Activated naive CD4-positive, alpha-beta T cell treated with anti-CD3 and anti-CD28 coated beads for 36 hours (primary cell): ENCODE measurements at regions not wholly inside any gene's neighbourhood (a gene's known extent, or its start where the extent isn't known, plus 50 kb on each side); places are given as distances from the start of the nearest gene placed in this dataset.

Experiments used
- CTCF ChIA-PET: fragments of 350-600 bp; sonication (Branson Sonifier 250); formaldehyde crosslinking; loops from one replicate; lab custom pipeline; 2021; ENCODE audit warnings: antibody characterized with exemption; lab: Charles Lee
- DNase-seq: peaks from one replicate; pipeline ENCODE4 v3.0.0-alpha.2; 2020
- H3K27ac Mint-ChIP-seq: one replicate; pipeline ENCODE4 v1.8.0; 2021; ENCODE audit warnings: mild to moderate bottlenecking, mixed read lengths
- H3K27me3 Mint-ChIP-seq: one replicate; pipeline ENCODE4 v1.8.0; 2021; ENCODE audit warnings: low read depth, mixed read lengths
- H3K36me3 Mint-ChIP-seq: one replicate; pipeline ENCODE4 v1.8.0; 2021; ENCODE audit warnings: low read depth, mixed read lengths
- H3K4me1 Mint-ChIP-seq: one replicate; pipeline ENCODE4 v1.8.0; 2021; ENCODE audit warnings: low read depth, mixed read lengths
- H3K4me3 Mint-ChIP-seq: one replicate; pipeline ENCODE4 v1.8.0; 2021; ENCODE audit warnings: mild to moderate bottlenecking, moderate library complexity, mixed read lengths
- H3K9me3 Mint-ChIP-seq: one replicate; pipeline ENCODE4 v1.8.0; 2021; ENCODE audit warnings: mixed read lengths
- intact Hi-C: fragments of 100-400 bp; cut with micrococcal nuclease; formaldehyde crosslinking; loops from one replicate; pipeline ENCODE4 v1.15.1; 2023

- intact Hi-C loops = no loop called here
- no peak for DNase-seq
- CTCF ChIA-PET = interaction anchor here (0.6 kb wide), 1 partner anchor 146 kb away, joined by 5 read pairs; no protein-coding TSS in a partner anchor
- Mint-ChIP-seq H3K4me1 (no peaks in the 10 kb centered on the region), H3K27me3 (peaks cover 5% of the 10 kb centered on the region), H3K9me3 (no peaks in the 10 kb centered on the region), H3K36me3 (no peaks in the 10 kb centered on the region), H3K27ac (no peak overlapping the region), H3K4me3 (no peak overlapping the region)
Measured at GRCh38 chr15:69648775-69649735, 196.4 kb downstream of the RPLP1 start.

- Mint-ChIP-seq H3K9me3 (no peaks in the 10 kb centered on the region), H3K36me3 (no peaks in the 10 kb centered on the region), H3K27ac (no peak overlapping the region), H3K4me1 (no peaks in the 10 kb centered on the region), H3K27me3 (peaks cover 5% of the 10 kb centered on the region), H3K4me3 (no peak overlapping the region)
- no peak for DNase-seq
- intact Hi-C loops = no loop called here
- CTCF ChIA-PET = no interaction called here
Measured at GRCh38 chr15:69652293-69652692, 199.7 kb downstream of the RPLP1 start.

GRCh38 chr15:69652751-69653305, 200.2 kb downstream of the RPLP1 start:
- CTCF ChIA-PET = interaction anchor here (0.6 kb wide), 1 partner anchor 14 kb away, joined by 3 read pairs; no protein-coding TSS in a partner anchor
- Mint-ChIP-seq H3K27me3 (peaks cover 5% of the 10 kb centered on the region), H3K36me3 (no peaks in the 10 kb centered on the region), H3K4me3 (no peak overlapping the region), H3K27ac (no peak overlapping the region), H3K4me1 (no peaks in the 10 kb centered on the region), H3K9me3 (no peaks in the 10 kb centered on the region)
- intact Hi-C loops = no loop called here
- no peak for DNase-seq

- Mint-ChIP-seq H3K9me3 (no peaks in the 10 kb centered on the region), H3K4me3 (no peak overlapping the region), H3K4me1 (no peaks in the 10 kb centered on the region), H3K27me3 (peaks cover 5% of the 10 kb centered on the region), H3K36me3 (no peaks in the 10 kb centered on the region), H3K27ac (no peak overlapping the region)
- no peak for DNase-seq
- intact Hi-C loops = no loop called here
- CTCF ChIA-PET = interaction anchor here (0.6 kb wide), 1 partner anchor 15 kb away, joined by 3 read pairs; no protein-coding TSS in a partner anchor
Measured at GRCh38 chr15:69653306-69653705, 200.7 kb downstream of the RPLP1 start.

GRCh38 chr15:69653846-69654245, 201.2 kb downstream of the RPLP1 start:
- Mint-ChIP-seq H3K36me3 (no peaks in the 10 kb centered on the region), H3K27ac (no peak overlapping the region), H3K4me1 (no peaks in the 10 kb centered on the region), H3K4me3 (no peak overlapping the region), H3K9me3 (no peaks in the 10 kb centered on the region), H3K27me3 (peaks cover 5% of the 10 kb centered on the region)
- CTCF ChIA-PET = no interaction called here
- no peak for DNase-seq
- intact Hi-C loops = no loop called here

GRCh38 chr15:69656271-69657030, 203.8 kb downstream of the RPLP1 start:
- Mint-ChIP-seq H3K27me3 (no peaks in the 10 kb centered on the region), H3K4me1 (no peaks in the 10 kb centered on the region), H3K27ac (no peak overlapping the region), H3K36me3 (no peaks in the 10 kb centered on the region), H3K9me3 (no peaks in the 10 kb centered on the region), H3K4me3 (no peak overlapping the region)
- CTCF ChIA-PET = no interaction called here
- intact Hi-C loops = no loop called here
- no peak for DNase-seq

- no peak for DNase-seq
- H3K27me3 Mint-ChIP-seq = no peaks in the 10 kb centered on the region
- H3K27ac Mint-ChIP-seq = no peak overlapping the region
- intact Hi-C loops = no loop called here
- no peak overlapping the region for H3K4me3 Mint-ChIP-seq
- CTCF ChIA-PET = interaction anchor here (1.4 kb wide), 1 partner anchor 81 kb away, joined by 4 read pairs; no protein-coding TSS in a partner anchor
- H3K36me3 Mint-ChIP-seq = no peaks in the 10 kb centered on the region
- no peaks in the 10 kb centered on the region for H3K9me3 Mint-ChIP-seq
- H3K4me1 Mint-ChIP-seq = no peaks in the 10 kb centered on the region
Measured at GRCh38 chr15:69657626-69658025, 205.0 kb downstream of the RPLP1 start.

- Mint-ChIP-seq H3K27ac (no peak overlapping the region), H3K27me3 (no peaks in the 10 kb centered on the region), H3K36me3 (no peaks in the 10 kb centered on the region), H3K9me3 (no peaks in the 10 kb centered on the region), H3K4me1 (no peaks in the 10 kb centered on the region), H3K4me3 (no peak overlapping the region)
- intact Hi-C loops = no loop called here
- CTCF ChIA-PET = interaction anchor here (0.6 to 1.4 kb wide), 3 partner anchors 82 to 391 kb away, joined by 3 to 4 read pairs (median 3); no protein-coding TSS in a partner anchor
- DNase-seq = no peak
Measured at GRCh38 chr15:69658411-69658945, 205.9 kb downstream of the RPLP1 start.

GRCh38 chr15:69659454-69660050, 206.9 kb downstream of the RPLP1 start:
- CTCF ChIA-PET = interaction anchor here (1.1 kb wide), 1 partner anchor 183 kb away, joined by 3 read pairs; no protein-coding TSS in a partner anchor
- H3K36me3 Mint-ChIP-seq = no peaks in the 10 kb centered on the region
- H3K27me3 Mint-ChIP-seq = no peaks in the 10 kb centered on the region
- intact Hi-C loops = no loop called here
- no peak overlapping the region for H3K4me3 Mint-ChIP-seq
- DNase-seq = no peak
- H3K27ac Mint-ChIP-seq = no peak overlapping the region
- no peaks in the 10 kb centered on the region for H3K4me1 Mint-ChIP-seq
- no peaks in the 10 kb centered on the region for H3K9me3 Mint-ChIP-seq

- Mint-ChIP-seq H3K27me3 (no peaks in the 10 kb centered on the region), H3K4me1 (no peaks in the 10 kb centered on the region), H3K27ac (no peak overlapping the region), H3K36me3 (no peaks in the 10 kb centered on the region), H3K9me3 (no peaks in the 10 kb centered on the region), H3K4me3 (no peak overlapping the region)
- intact Hi-C loops = no loop called here
- DNase-seq = no peak
- CTCF ChIA-PET = no interaction called here
Measured at GRCh38 chr15:69660114-69660513, 207.5 kb downstream of the RPLP1 start.

GRCh38 chr15:69660658-69661405, 208.2 kb downstream of the RPLP1 start:
- CTCF ChIA-PET = no interaction called here
- Mint-ChIP-seq H3K27me3 (no peaks in the 10 kb centered on the region), H3K4me3 (no peak overlapping the region), H3K27ac (no peak overlapping the region), H3K36me3 (no peaks in the 10 kb centered on the region), H3K4me1 (peaks cover 2% of the 10 kb centered on the region), H3K9me3 (no peaks in the 10 kb centered on the region)
- intact Hi-C loops = no loop called here
- DNase-seq = no peak
